GM23338 (cell line): ENCODE measurements at regions not wholly inside any gene's neighbourhood (a gene's known extent, or its start where the extent isn't known, plus 50 kb on each side); places are given as distances from the start of the nearest gene placed in this dataset.

Experiments used
- ATAC-seq: fragments of 200-7000 bp; cut with Tn5 transposase; 3 replicates; pipeline ENCODE4 v1.9.1; 2020
- DNase-seq: peaks from one replicate; pipeline ENCODE4 v3.0.0-alpha.2; 2015; ENCODE audit warnings: low spot score
- H2AFZ ChIP-seq: fragments of 200-600 bp; sonication (generic); 2 replicates; pipeline ENCODE4 v1.8.0; 2016; ENCODE audit warnings: antibody characterized with exemption, mild to moderate bottlenecking, moderate library complexity
- H3F3A ChIP-seq: fragments of 200-600 bp; sonication (generic); replicated peaks from 2 replicates; pipeline ENCODE4 v1.8.0; 2017; ENCODE audit warnings: antibody characterized with exemption, mixed run types, low read depth
- H3K27ac ChIP-seq: fragments of 200-600 bp; sonication (generic); 2 replicates; pipeline ENCODE4 v1.6.1; 2016; ENCODE audit warnings: low read depth
- H3K27me3 ChIP-seq: fragments of 200-600 bp; sonication (generic); 2 replicates; pipeline ENCODE4 v1.8.0; 2016; ENCODE audit warnings: mild to moderate bottlenecking, mixed run types, moderate library complexity; ENCODE audit not compliant: insufficient read depth
- H3K36me3 ChIP-seq: fragments of 200-600 bp; sonication (generic); 2 replicates; pipeline ENCODE4 v1.8.0; 2016; ENCODE audit warnings: mild to moderate bottlenecking; ENCODE audit not compliant: insufficient read depth
- H3K4me1 ChIP-seq: fragments of 200-600 bp; sonication (generic); 2 replicates; pipeline ENCODE4 v1.8.0; 2016; ENCODE audit warnings: mild to moderate bottlenecking, moderate library complexity; ENCODE audit not compliant: insufficient read depth
- H3K4me2 ChIP-seq: fragments of 200-600 bp; sonication (generic); 2 replicates; pipeline ENCODE4 v1.7.1; 2017; ENCODE audit warnings: mixed run types
- H3K4me3 ChIP-seq: fragments of 200-600 bp; sonication (generic); 2 replicates; pipeline ENCODE4 v1.6.1; 2016; ENCODE audit warnings: mixed run types
- H3K79me2 ChIP-seq: fragments of 200-600 bp; sonication (generic); replicated peaks from 2 replicates; pipeline ENCODE4 v1.8.0; 2017; ENCODE audit warnings: mild to moderate bottlenecking; ENCODE audit not compliant: insufficient read depth
- H3K9me2 ChIP-seq: fragments of 200-600 bp; sonication (generic); 2 replicates; pipeline ENCODE4 v1.8.0; 2017; ENCODE audit not compliant: insufficient read depth
- H4K20me1 ChIP-seq: fragments of 200-600 bp; sonication (generic); replicated peaks from 2 replicates; pipeline ENCODE4 v1.8.0; 2017; ENCODE audit warnings: mild to moderate bottlenecking; ENCODE audit not compliant: insufficient read depth
- H3K27ac Mint-ChIP-seq: 2 replicates; pipeline ENCODE4 v1.8.0; 2020; ENCODE audit warnings: inconsistent platforms, mild to moderate bottlenecking, moderate library complexity, mixed read lengths
- H3K27me3 Mint-ChIP-seq: 3 replicates; pipeline ENCODE4 v1.8.0; 2022; ENCODE audit warnings: low read depth, mild to moderate bottlenecking, moderate library complexity, mixed read lengths, inconsistent platforms; ENCODE audit not compliant: insufficient read depth, poor library complexity
- H3K36me3 Mint-ChIP-seq: 3 replicates; pipeline ENCODE4 v1.8.0; 2021; ENCODE audit warnings: low read depth, mild to moderate bottlenecking, inconsistent platforms, moderate library complexity, mixed read lengths
- H3K4me1 Mint-ChIP-seq: 3 replicates; pipeline ENCODE4 v1.8.0; 2020; ENCODE audit warnings: mild to moderate bottlenecking, inconsistent platforms, mixed read lengths
- H3K4me3 Mint-ChIP-seq: 3 replicates; pipeline ENCODE4 v1.8.0; 2021; ENCODE audit warnings: moderate library complexity, mild to moderate bottlenecking, inconsistent platforms, mixed read lengths
- H3K9me3 Mint-ChIP-seq: 3 replicates; pipeline ENCODE4 v1.8.0; 2020; ENCODE audit warnings: moderate library complexity, mild to moderate bottlenecking, inconsistent platforms, mixed read lengths
- CTCF ChIP-seq, 2 experiments: fragments of 200-600 bp in 1 of 2; sonication (generic) in 1 of 2; conservative IDR thresholded peaks; 2 replicates each; pipeline versions ENCODE4 v1.5.1 to v1.6.1; 2016 to 2017; ENCODE audit warnings: antibody characterized with exemption in 2 of 2, low read depth in 2 of 2, mild to moderate bottlenecking in 2 of 2, moderate library complexity in 1 of 2
- ETS1 ChIP-seq: IDR thresholded peaks from 2 replicates; pipeline ENCODE4 v1.6.1; 2016; ENCODE audit warnings: antibody characterized with exemption
- EZH2phosphoT487 ChIP-seq: fragments of 200-600 bp; sonication (generic); IDR thresholded peaks from one replicate; pipeline ENCODE4 v1.8.1; 2018; ENCODE audit warnings: antibody characterized with exemption; ENCODE audit not compliant: unreplicated experiment
- JUNB ChIP-seq: IDR thresholded peaks from one replicate; pipeline ENCODE4 v1.6.1; 2016; ENCODE audit warnings: antibody characterized with exemption; ENCODE audit not compliant: unreplicated experiment
- NANOG ChIP-seq: IDR thresholded peaks from 2 replicates; pipeline ENCODE4 v1.6.1; 2016; ENCODE audit warnings: antibody characterized with exemption, borderline replicate concordance
- POLR2AphosphoS5 ChIP-seq: IDR thresholded peaks from 2 replicates; pipeline ENCODE4 v1.6.1; 2016; ENCODE audit warnings: antibody characterized with exemption, low read depth
- REST ChIP-seq: IDR thresholded peaks from one replicate; pipeline ENCODE4 v1.6.1; 2018; ENCODE audit warnings: antibody characterized with exemption; ENCODE audit not compliant: unreplicated experiment
- ZNF114 ChIP-seq: fragments of 250-450 bp; sonication (Bioruptor Pico); IDR thresholded peaks from 2 replicates; pipeline ENCODE4 v1.5.0; 2020; ENCODE audit warnings: mild to moderate bottlenecking, moderate library complexity
- ZNF331 ChIP-seq: fragments of 250-450 bp; sonication (Bioruptor Pico); IDR thresholded peaks from 2 replicates; pipeline ENCODE4 v1.5.0; 2020; ENCODE audit warnings: low read depth, mild to moderate bottlenecking, moderate library complexity

- Histone ChIP-seq H3K4me2 (no peak overlapping the region), H2AFZ (peak overlapping the region; percentile 74; the same call in 1 of the 2 replicates), H3F3A (no peaks in the 10 kb centered on the region), H4K20me1 (no peaks in the 10 kb centered on the region), H3K4me1 (peaks cover 31% of the 10 kb centered on the region), H3K79me2 (no peaks in the 10 kb centered on the region), H3K27ac (no peak overlapping the region), H3K36me3 (no peaks in the 10 kb centered on the region), H3K27me3 (no peaks in the 10 kb centered on the region), H3K4me3 (no peak overlapping the region), H3K9me2 (no peaks in the 10 kb centered on the region)
- ATAC-seq (no peak), DNase-seq (no peak)
- H3K27ac Mint-ChIP-seq: no peak overlapping the region
- H3K4me1 Mint-ChIP-seq: peaks cover 51% of the 10 kb centered on the region
- peaks cover 19% of the 10 kb centered on the region for H3K27me3 Mint-ChIP-seq
- no peak overlapping the region for H3K4me3 Mint-ChIP-seq
- peaks cover 23% of the 10 kb centered on the region for H3K36me3 Mint-ChIP-seq
- H3K9me3 Mint-ChIP-seq: peaks cover 24% of the 10 kb centered on the region
- no peak for TF ChIP-seq CTCF (conservative IDR thresholded peaks at IDR 0.05; ENCODE audit: low read depth in 2 of 2)
- no peak for TF ChIP-seq JUNB
- TF ChIP-seq REST: no peak
- TF ChIP-seq ZNF331: no peak
- no peak for TF ChIP-seq NANOG
- no peak for TF ChIP-seq EZH2phosphoT487
- TF ChIP-seq POLR2AphosphoS5: no peak
- no peak for TF ChIP-seq ZNF114 (CRISPR knock-in tag)
- TF ChIP-seq ETS1: no peak
These were observed 108.4 kb upstream of the SDK1 start for GRCh38 chr7:3192669-3193068.
